K562 (cell line): ENCODE measurements at regions not wholly inside any gene's neighbourhood (a gene's known extent, or its start where the extent isn't known, plus 50 kb on each side); places are given as distances from the start of the nearest gene placed in this dataset.

Source experiments
- ATAC-seq: fragments of 200-7000 bp; cut with Tn5 transposase; 3 replicates; pipeline ENCODE4 v1.9.1; 2020; ENCODE audit warnings: moderate library complexity
- BruUV-seq: library from RNA; stranded (reverse); fragments of 400-500 nt; replicated peaks from 2 replicates; lab custom pipeline; 2021; lab: Mats Ljungman, UMichigan
- CTCF ChIA-PET: fragments of 300-600 bp; formaldehyde crosslinking; extraction: SDS; loops from one replicate; lab custom pipeline; 2021; ENCODE audit warnings: low intra/inter-chr PET ratio; lab: Yijun Ruan, JAX
- POLR2A ChIA-PET: fragments of 300-600, 350-650 bp; sonication (Branson Sonifier 250); formaldehyde crosslinking; extraction: SDS; loops from one replicate; lab custom pipeline; 2021; ENCODE audit warnings: antibody characterized with exemption, inconsistent platforms; lab: Yijun Ruan, JAX
- DNase-seq, 4 experiments: peaks; one replicate each; pipeline versions ENCODE4 v3.0.0 to v3.0.0-alpha.2; 2011 to 2018; ENCODE audit warnings: low spot score in 3 of 4, mixed read lengths in 3 of 4; ENCODE audit errors: extremely low read depth in 1 of 4
- FAIRE-seq: peaks from 2 replicates; lab custom pipeline; 2011; peaks lifted over from hg19 to GRCh38; lab: Jason Lieb, UNC
- H2AFZ ChIP-seq: 2 replicates; pipeline ENCODE4 v1.6.0; 2011; ENCODE audit warnings: low read depth, low read length, control low read depth, inconsistent platforms
- H3K27ac ChIP-seq: fragments of 200-600 bp; 3 replicates; pipeline ENCODE4 v1.8.0; 2011; ENCODE audit warnings: low read depth, mild to moderate bottlenecking, control low read depth, inconsistent platforms, low read length, moderate library complexity, mixed read lengths; ENCODE audit errors: extremely low read depth
- H3K27me3 ChIP-seq, 2 experiments: fragments of 300-600 bp in 1 of 2; 2 replicates in 1 of 2; 3 replicates in 1 of 2; pipeline versions ENCODE4 v1.6.0 to v1.8.0; 2011; ENCODE audit warnings: inconsistent platforms in 2 of 2, low read length in 2 of 2, mild to moderate bottlenecking in 1 of 2, mixed read lengths in 1 of 2, moderate library complexity in 1 of 2; ENCODE audit not compliant: control insufficient read depth in 2 of 2, insufficient read depth in 2 of 2
- H3K36me3 ChIP-seq: fragments of 300-600 bp; 3 replicates; pipeline ENCODE4 v1.8.0; 2011; ENCODE audit warnings: mild to moderate bottlenecking, low read length, inconsistent platforms; ENCODE audit not compliant: control insufficient read depth, insufficient read depth
- H3K4me1 ChIP-seq, 2 experiments: fragments of 200-600 bp in 1 of 2; replicated peaks in 1 of 2; 2 replicates in 1 of 2; 3 replicates in 1 of 2; pipeline versions ENCODE4 v1.5.1 to v1.8.0; 2011; ENCODE audit warnings: inconsistent platforms in 2 of 2, low read length in 2 of 2, mild to moderate bottlenecking in 1 of 2, mixed read lengths in 1 of 2, moderate library complexity in 1 of 2; ENCODE audit not compliant: control insufficient read depth in 2 of 2, insufficient read depth in 2 of 2
- H3K4me2 ChIP-seq: 2 replicates; pipeline ENCODE4 v1.6.1; 2011; ENCODE audit warnings: low read length, control low read depth, inconsistent platforms, mixed read lengths; ENCODE audit not compliant: insufficient read depth
- H3K4me3 ChIP-seq: fragments of 200-600 bp; sonication (generic), shearing (Covaris generic); 2 replicates; pipeline ENCODE4 v1.5.1; 2016; ENCODE audit warnings: control low read depth, inconsistent platforms
- H3K79me2 ChIP-seq: fragments of 200-600 bp; 3 replicates; pipeline ENCODE4 v1.8.0; 2011; ENCODE audit warnings: low read length, inconsistent platforms; ENCODE audit not compliant: control insufficient read depth, insufficient read depth
- H3K9ac ChIP-seq, 2 experiments: 2 replicates each; pipeline versions ENCODE4 v1.6.0 to v1.6.1; 2011; ENCODE audit warnings: low read depth in 2 of 2, low read length in 2 of 2, control low read depth in 1 of 2, inconsistent platforms in 1 of 2, mild to moderate bottlenecking in 1 of 2, mixed read lengths in 1 of 2; ENCODE audit not compliant: insufficient read depth in 1 of 2
- H3K9me1 ChIP-seq: one replicate; pipeline ENCODE4 v1.6.0; 2011; ENCODE audit warnings: inconsistent platforms, mild to moderate bottlenecking, low read length, moderate library complexity; ENCODE audit not compliant: control insufficient read depth, insufficient read depth
- H3K9me3 ChIP-seq: replicated peaks from 2 replicates; pipeline ENCODE4 v1.5.1; 2011; ENCODE audit warnings: low read depth, low read length, inconsistent platforms; ENCODE audit not compliant: control insufficient read depth, insufficient read depth
- H4K20me1 ChIP-seq: replicated peaks from 2 replicates; pipeline ENCODE4 v1.6.1; 2011; ENCODE audit warnings: low read length, inconsistent platforms, mixed read lengths; ENCODE audit not compliant: control insufficient read depth, insufficient read depth
- ATF7 ChIP-seq: fragments of 450-650 bp; IDR thresholded peaks from 2 replicates; pipeline ENCODE4 v1.7.1; 2014; ENCODE audit warnings: mild to moderate bottlenecking, moderate library complexity
- HNRNPLL ChIP-seq: fragments of 200-400 bp; formaldehyde crosslinking; IDR thresholded peaks from 2 replicates; pipeline ENCODE4 v1.6.1; 2017; ENCODE audit warnings: low read length, low read depth, mild to moderate bottlenecking; ENCODE audit not compliant: poor library complexity, severe bottlenecking
- HNRNPUL1 ChIP-seq: fragments of 200-400 bp; formaldehyde crosslinking; IDR thresholded peaks from 2 replicates; pipeline ENCODE4 v1.6.1; 2017; ENCODE audit warnings: low read length
- ID3 ChIP-seq, 2 experiments: fragments of 250-450 bp in 1 of 2; fragments of 450-650 bp in 1 of 2; sonication (Bioruptor Pico) in 1 of 2; IDR thresholded peaks; 2 replicates each; pipeline versions ENCODE4 v1.6.1 to v1.8.0; 2016 to 2021; ENCODE audit warnings: mild to moderate bottlenecking in 2 of 2, moderate library complexity in 2 of 2, missing compliant biosample characterization in 1 of 2, missing genetic modification characterization in 1 of 2
- KDM1A ChIP-seq, 2 experiments: fragments of 450-650 bp; IDR thresholded peaks; 2 replicates each; pipeline ENCODE4 v1.6.1; 2016; ENCODE audit warnings: mild to moderate bottlenecking in 2 of 2
- MCM2 ChIP-seq: fragments of 450-650 bp; IDR thresholded peaks from 2 replicates; pipeline ENCODE4 v1.6.1; 2017; ENCODE audit warnings: low read depth, mild to moderate bottlenecking
- MYC ChIP-seq, 2 experiments: fragments of 250-450 bp in 1 of 2; sonication (Bioruptor Pico) in 1 of 2; IDR thresholded peaks; 2 replicates each; pipeline versions ENCODE4 v1.5.1 to v1.6.1; 2012 to 2021; ENCODE audit warnings: low read depth in 2 of 2, borderline replicate concordance in 1 of 2, improper control_type of control experiment in 1 of 2, low read length in 1 of 2, mild to moderate bottlenecking in 1 of 2, moderate library complexity in 1 of 2
- NFIX ChIP-seq: fragments of 250-450 bp; sonication (Bioruptor Pico); IDR thresholded peaks from 2 replicates; pipeline ENCODE4 v1.4.0; 2020; ENCODE audit warnings: low read depth, mild to moderate bottlenecking, moderate library complexity
- PCBP1 ChIP-seq: fragments of 200-400 bp; formaldehyde crosslinking; IDR thresholded peaks from 2 replicates; pipeline ENCODE4 v1.6.1; 2018; ENCODE audit warnings: mild to moderate bottlenecking, low read depth, low read length; ENCODE audit not compliant: poor library complexity, severe bottlenecking
- TCF15 ChIP-seq: fragments of 250-450 bp; sonication (Bioruptor Pico); IDR thresholded peaks from 2 replicates; pipeline ENCODE4 v1.8.0; 2022; ENCODE audit warnings: moderate library complexity, mild to moderate bottlenecking, inconsistent platforms
- ZBTB11 ChIP-seq, 3 experiments: fragments of 200-800 bp in 1 of 3; fragments of 250-450 bp in 1 of 3; fragments of 450-650 bp in 1 of 3; sonication (Bioruptor Pico) in 1 of 3; sonication (Bioruptor generic) in 1 of 3; formaldehyde crosslinking in 1 of 3; IDR thresholded peaks; 2 replicates each; pipeline versions ENCODE4 v1.6.1 to v1.8.0; 2016 to 2022; ENCODE audit warnings: mild to moderate bottlenecking in 2 of 3, missing genetic modification characterization in 2 of 3, missing compliant biosample characterization in 1 of 3, moderate library complexity in 1 of 3
- ZNF12 ChIP-seq: sonication (generic); formaldehyde crosslinking; IDR thresholded peaks from 2 replicates; pipeline ENCODE4 v1.4.0; 2020; ENCODE audit warnings: mild to moderate bottlenecking, missing genetic modification reagents
- ZNF512 ChIP-seq: IDR thresholded peaks from 2 replicates; pipeline ENCODE4 v1.6.1; 2016; ENCODE audit warnings: missing genetic modification characterization, missing compliant biosample characterization
- ZNF717 ChIP-seq: fragments of 250-450 bp; sonication (Bioruptor Pico); IDR thresholded peaks from 2 replicates; pipeline ENCODE4 v1.5.0; 2021
- WGBS: fragments of 100-300 bp; shearing (Covaris generic); methylation state at CpG from one replicate; pipeline ENCODE4 v1.1.6; 2016; ENCODE audit warnings: low coverage, mixed read lengths; ENCODE audit not compliant: insufficient coverage; ENCODE audit errors: missing lambda C conversion rate; 5-methylcytosine and 5-hydroxymethylcytosine counted together
- in situ Hi-C: fragments of 300-500 bp; cut with MboI; formaldehyde crosslinking; loops from 4 replicates; pipeline ENCODE4 v1.15.0; 2018; ENCODE audit warnings: inconsistent platforms, mixed read lengths
- intact Hi-C: fragments of 100-400 bp; cut with micrococcal nuclease; formaldehyde crosslinking; loops from 2 replicates; pipeline ENCODE4 v1.14.2; 2022

- H4K20me1 ChIP-seq: no peaks in the 10 kb centered on the region
- intact Hi-C loops: no loop called here
- under 1% methylated on average over 10 of the region's 12 CpGs for WGBS
- ATAC-seq: no peak
- H3K79me2 ChIP-seq: no peaks in the 10 kb centered on the region
- BruUV-seq: no TSS peak
- no peaks in the 10 kb centered on the region; a peak in 1 of 5 replicates for H3K4me1 ChIP-seq
- H2AFZ ChIP-seq: no peak overlapping the region
- no peaks in the 10 kb centered on the region for H3K9me1 ChIP-seq
- H3K4me3 ChIP-seq: no peak overlapping the region
- no peak overlapping the region for H3K9ac ChIP-seq
- no peak for FAIRE-seq
- no peak for DNase-seq
- no peaks in the 10 kb centered on the region for H3K9me3 ChIP-seq
- H3K36me3 ChIP-seq: no peaks in the 10 kb centered on the region
- ChIA-PET CTCF (no interaction called here), POLR2A (no interaction called here)
- H3K27me3 ChIP-seq: peaks cover under 1 to 11% of the 10 kb centered on the region in 2 experiments; a peak in 3 of 5 replicates
- in situ Hi-C loops: no loop called here
- no peak overlapping the region for H3K4me2 ChIP-seq
- no peak overlapping the region for H3K27ac ChIP-seq
- no peak for TF ChIP-seq ZNF717 (CRISPR knock-in tag)
- TF ChIP-seq HNRNPUL1: no peak
- TF ChIP-seq HNRNPLL: no peak
- no peak for TF ChIP-seq ZBTB11 (CRISPR knock-in tag; IDR thresholded peaks at IDR 0.05)
- no peak for TF ChIP-seq ATF7
- TF ChIP-seq ZNF12 (CRISPR knock-in tag): no peak
- no peak for TF ChIP-seq KDM1A (IDR thresholded peaks at IDR 0.05)
- TF ChIP-seq MCM2: no peak
- no peak for TF ChIP-seq PCBP1
- TF ChIP-seq ID3 (CRISPR knock-in tag; IDR thresholded peaks at IDR 0.05): no peak
- no peak for TF ChIP-seq ID3 (tag; IDR thresholded peaks at IDR 0.05)
- no peak for TF ChIP-seq NFIX (CRISPR knock-in tag)
- TF ChIP-seq ZNF512 (tag): no peak
- TF ChIP-seq TCF15: no peak
- no peak for TF ChIP-seq MYC (IDR thresholded peaks at IDR 0.05; ENCODE audit: low read depth, low read length)
- TF ChIP-seq MYC (CRISPR knock-in tag; IDR thresholded peaks at IDR 0.05; ENCODE audit: borderline replicate concordance, low read depth): no peak
These were observed 152.6 kb upstream of the VSTM2B start for GRCh38 chr19:29372921-29373797.
